ENCODE measurements at regions not wholly inside any gene's neighbourhood (a gene's known extent, or its start where the extent isn't known, plus 50 kb on each side); places are given as distances from the start of the nearest gene placed in this dataset.

GRCh38 chr15:80323285-80323684 is 71.3 kb upstream of the CTXND1 start:
- no peak for TF ChIP-seq CTCF (IDR thresholded peaks at IDR 0.05; ENCODE audit: borderline replicate concordance, control extremely low read depth, extremely low read depth, insufficient read depth, missing control alignments)
- in situ Hi-C loops (cut with MboI; ENCODE audit: low sequenced_read_pairs, unreplicated experiment), result no loop called here
- no peak for DNase-seq (ENCODE audit: low spot score)

GRCh38 chr15:80324545-80325080 is 72.6 kb upstream of the CTXND1 start:
- in situ Hi-C loops (cut with MboI; ENCODE audit: low sequenced_read_pairs, unreplicated experiment), result no loop called here

GRCh38 chr15:80325206-80325605 is 73.2 kb upstream of the CTXND1 start:
- no peak for DNase-seq (ENCODE audit: low spot score)
- TF ChIP-seq CTCF (IDR thresholded peaks at IDR 0.05; ENCODE audit: borderline replicate concordance, control extremely low read depth, extremely low read depth, insufficient read depth, missing control alignments), result no peak
- in situ Hi-C loops (cut with MboI; ENCODE audit: low sequenced_read_pairs, unreplicated experiment), result no loop called here

More at GRCh38 chr15:80324545-80325080, 72.6 kb upstream of the CTXND1 start:
- DNase-seq (ENCODE audit: low spot score), result no peak
- no peak for TF ChIP-seq CTCF (IDR thresholded peaks at IDR 0.05; ENCODE audit: borderline replicate concordance, control extremely low read depth, extremely low read depth, insufficient read depth, missing control alignments)

GRCh38 chr15:80326270-80326669 is 74.3 kb upstream of the CTXND1 start:
- DNase-seq (ENCODE audit: low spot score), result no peak
- no peak for TF ChIP-seq CTCF (IDR thresholded peaks at IDR 0.05; ENCODE audit: borderline replicate concordance, control extremely low read depth, extremely low read depth, insufficient read depth, missing control alignments)
- in situ Hi-C loops (cut with MboI; ENCODE audit: low sequenced_read_pairs, unreplicated experiment), result no loop called here

GRCh38 chr15:80328496-80328895 is 75.7 kb upstream of the ARNT2 start:
- in situ Hi-C loops (cut with MboI; ENCODE audit: low sequenced_read_pairs, unreplicated experiment), result no loop called here
- TF ChIP-seq CTCF (IDR thresholded peaks at IDR 0.05; ENCODE audit: borderline replicate concordance, control extremely low read depth, extremely low read depth, insufficient read depth, missing control alignments), result no peak
- DNase-seq (ENCODE audit: low spot score), result no peak

- DNase-seq (ENCODE audit: low spot score), result no peak
- TF ChIP-seq CTCF (IDR thresholded peaks at IDR 0.05; ENCODE audit: borderline replicate concordance, control extremely low read depth, extremely low read depth, insufficient read depth, missing control alignments), result no peak
- in situ Hi-C loops (cut with MboI; ENCODE audit: low sequenced_read_pairs, unreplicated experiment), result no loop called here
Measured at GRCh38 chr15:80331886-80332406, 72.2 kb upstream of the ARNT2 start.

Data from GM13976 (cell line).